ENCODE measurements at regions not wholly inside any gene's neighbourhood (a gene's known extent, or its start where the extent isn't known, plus 50 kb on each side); places are given as distances from the start of the nearest gene placed in this dataset.

- intact Hi-C loops (cut with DNase I; ENCODE audit: low total_unique reads), result no loop called here
- no peak for TF ChIP-seq CTCF (IDR thresholded peaks at IDR 0.05)
- TF ChIP-seq POLR2A (IDR thresholded peaks at IDR 0.05), result no peak
- Histone ChIP-seq H3K27ac (no peak overlapping the region), H3K27me3 (no peaks in the 10 kb centered on the region), H3K4me1 (no peaks in the 10 kb centered on the region), H3K36me3 (ENCODE audit: low read depth, missing control alignments) (no peaks in the 10 kb centered on the region), H3K4me3 (no peak overlapping the region), H3K9me3 (no peaks in the 10 kb centered on the region)
- no peak for DNase-seq
Observed at GRCh38 chr1:221150996-221151395, 271.8 kb downstream of the HLX start.

- WGBS, 2 donors, result 36 to 38% methylated on average over 1 of the region's 1 CpG
- Histone ChIP-seq H3K27ac (no peak overlapping the region), H3K4me3 (no peak overlapping the region), H3K4me1 (no peaks in the 10 kb centered on the region), H3K9me3 (no peaks in the 10 kb centered on the region), H3K27me3 (no peaks in the 10 kb centered on the region), H3K36me3 (ENCODE audit: low read depth, missing control alignments) (no peaks in the 10 kb centered on the region)
- intact Hi-C loops (cut with DNase I; ENCODE audit: low total_unique reads), result no loop called here
- DNase-seq, result no peak
- no peak for TF ChIP-seq CTCF (IDR thresholded peaks at IDR 0.05)
- TF ChIP-seq POLR2A (IDR thresholded peaks at IDR 0.05), result no peak
Observed at GRCh38 chr1:221154932-221155331, 275.7 kb downstream of the HLX start.

- H3K27me3 ChIP-seq, result no peaks in the 10 kb centered on the region
- no peak for DNase-seq
- H3K36me3 ChIP-seq (ENCODE audit: low read depth, missing control alignments), result no peaks in the 10 kb centered on the region
- H3K9me3 ChIP-seq, result no peaks in the 10 kb centered on the region
- H3K27ac ChIP-seq, result no peak overlapping the region
- H3K4me1 ChIP-seq, result no peaks in the 10 kb centered on the region
- intact Hi-C loops (cut with DNase I; ENCODE audit: low total_unique reads), result no loop called here
- 54 to 63% methylated on average over 6 of the region's 6 CpGs for WGBS, 2 donors
- no peak overlapping the region for H3K4me3 ChIP-seq
- TF ChIP-seq POLR2A (IDR thresholded peaks at IDR 0.05) (no peak), CTCF (IDR thresholded peaks at IDR 0.05) (no peak)
Observed at GRCh38 chr1:221157026-221157761, 278.0 kb downstream of the HLX start.

- 67 to 88% methylated on average over 2 of the region's 2 CpGs for WGBS, 2 donors
- intact Hi-C loops (cut with DNase I; ENCODE audit: low total_unique reads), result no loop called here
- TF ChIP-seq POLR2A (IDR thresholded peaks at IDR 0.05), result no peak
- TF ChIP-seq CTCF (IDR thresholded peaks at IDR 0.05), result no peak
- Histone ChIP-seq H3K9me3 (no peaks in the 10 kb centered on the region), H3K36me3 (ENCODE audit: low read depth, missing control alignments) (no peaks in the 10 kb centered on the region), H3K4me1 (no peaks in the 10 kb centered on the region), H3K27me3 (no peaks in the 10 kb centered on the region), H3K27ac (no peak overlapping the region), H3K4me3 (no peak overlapping the region)
- no peak for DNase-seq
Observed at GRCh38 chr1:221159608-221160007, 280.4 kb downstream of the HLX start.

- no peaks in the 10 kb centered on the region for H3K4me1 ChIP-seq
- H3K9me3 ChIP-seq, result no peaks in the 10 kb centered on the region
- intact Hi-C loops (cut with DNase I; ENCODE audit: low total_unique reads), result no loop called here
- TF ChIP-seq CTCF (IDR thresholded peaks at IDR 0.05) (no peak), POLR2A (IDR thresholded peaks at IDR 0.05) (no peak)
- H3K27ac ChIP-seq, result no peak overlapping the region
- no peak overlapping the region for H3K4me3 ChIP-seq
- H3K36me3 ChIP-seq (ENCODE audit: low read depth, missing control alignments), result no peaks in the 10 kb centered on the region
- 41 to 62% methylated on average over 1 of the region's 1 CpG for WGBS, 2 donors
- H3K27me3 ChIP-seq, result no peaks in the 10 kb centered on the region
- peak; percentile 16 for DNase-seq
Observed at GRCh38 chr1:221161571-221162041, 282.4 kb downstream of the HLX start.

Measured in testis (tissue), 2 donors.